H1 (cell line): ENCODE measurements at regions not wholly inside any gene's neighbourhood (a gene's known extent, or its start where the extent isn't known, plus 50 kb on each side); places are given as distances from the start of the nearest gene placed in this dataset.

ENCODE experiments used
- CTCF ChIA-PET: fragments of 300-600 bp; sonication (Branson Sonifier 250); formaldehyde crosslinking; loops from one replicate; lab custom pipeline; 2021; ENCODE audit not compliant: partially characterized antibody; lab: Charles Lee
- POLR2A ChIA-PET: fragments of 300-600 bp; sonication (Branson Sonifier 250); formaldehyde crosslinking; loops from one replicate; lab custom pipeline; 2021; ENCODE audit warnings: inconsistent platforms; ENCODE audit not compliant: partially characterized antibody; lab: Charles Lee
- DNase-seq, 2 experiments: peaks; one replicate each; pipeline versions ENCODE4 v3.0.0 to v3.0.0-alpha.2; 2010 to 2022; ENCODE audit warnings: low spot score in 2 of 2, low read depth in 1 of 2, mixed read lengths in 1 of 2
- FAIRE-seq: peaks from 2 replicates; lab custom pipeline; 2011; peaks lifted over from hg19 to GRCh38; lab: Jason Lieb, UNC
- H2AFZ ChIP-seq: 2 replicates; pipeline ENCODE4 v1.8.1; 2012; ENCODE audit warnings: low read length, inconsistent platforms
- H2AK5ac ChIP-seq: 2 replicates; pipeline ENCODE4 v1.6.1; 2013; ENCODE audit warnings: low read depth, low read length
- H2BK120ac ChIP-seq: replicated peaks from 2 replicates; pipeline ENCODE3; 2013; ENCODE audit warnings: low read depth, low read length, inconsistent platforms
- H2BK12ac ChIP-seq: 2 replicates; pipeline ENCODE4 v1.6.1; 2013; ENCODE audit warnings: low read depth, low read length
- H2BK15ac ChIP-seq: 2 replicates; pipeline ENCODE4 v1.6.1; 2013; ENCODE audit warnings: low read length
- H2BK20ac ChIP-seq: 2 replicates; pipeline ENCODE4 v1.6.1; 2013; ENCODE audit warnings: low read length
- H2BK5ac ChIP-seq: 2 replicates; pipeline ENCODE4 v1.6.1; 2013; ENCODE audit warnings: low read depth, low read length
- H3K14ac ChIP-seq: 2 replicates; pipeline ENCODE4 v1.6.1; 2013; ENCODE audit warnings: inconsistent platforms; ENCODE audit not compliant: insufficient read length
- H3K18ac ChIP-seq: 2 replicates; pipeline ENCODE4 v1.6.1; 2013; ENCODE audit warnings: low read length; ENCODE audit errors: extremely low read depth
- H3K23ac ChIP-seq: 2 replicates; pipeline ENCODE4 v1.6.1; 2013; ENCODE audit warnings: inconsistent platforms; ENCODE audit not compliant: insufficient read length
- H3K23me2 ChIP-seq: 2 replicates; pipeline ENCODE4 v1.6.1; 2013; ENCODE audit warnings: low read depth, low read length
- H3K27ac ChIP-seq: 2 replicates; pipeline ENCODE4 v1.6.1; 2011; ENCODE audit warnings: low read depth, low read length, inconsistent platforms
- H3K27me3 ChIP-seq, 4 experiments: replicated peaks in 1 of 4; 1 replicate in 1 of 4; 2 replicates in 3 of 4; pipeline versions ENCODE4 v1.6.1 to v1.8.1; 2011 to 2013; ENCODE audit warnings: low read length in 3 of 4, mild to moderate bottlenecking in 3 of 4, inconsistent platforms in 2 of 4, mixed read lengths in 2 of 4, moderate library complexity in 1 of 4; ENCODE audit not compliant: control insufficient read depth in 3 of 4, insufficient read depth in 3 of 4; ENCODE audit errors: extremely low read depth in 1 of 4
- H3K36me3 ChIP-seq, 4 experiments: 2 replicates each; pipeline versions ENCODE4 v1.6.1 to v1.8.1; 2011 to 2013; ENCODE audit warnings: mild to moderate bottlenecking in 4 of 4, low read length in 3 of 4, moderate library complexity in 2 of 4, control low read depth in 1 of 4, inconsistent platforms in 1 of 4; ENCODE audit not compliant: insufficient read depth in 4 of 4, control insufficient read depth in 2 of 4
- H3K4ac ChIP-seq: replicated peaks from 2 replicates; pipeline ENCODE3; 2013; ENCODE audit warnings: low read length, low read depth, mixed read lengths, inconsistent platforms; ENCODE audit not compliant: insufficient read length
- H3K4me1 ChIP-seq, 4 experiments: replicated peaks in 1 of 4; 1 replicate in 1 of 4; 2 replicates in 3 of 4; pipeline versions ENCODE4 v1.6.1 to v1.8.1; 2011 to 2013; ENCODE audit warnings: low read length in 3 of 4, inconsistent platforms in 2 of 4, mixed read lengths in 1 of 4; ENCODE audit not compliant: insufficient read depth in 4 of 4, control insufficient read depth in 3 of 4
- H3K4me2 ChIP-seq, 2 experiments: 2 replicates each; pipeline versions ENCODE4 v1.6.1 to v1.8.1; 2011 to 2013; ENCODE audit warnings: low read depth in 2 of 2, low read length in 2 of 2, control low read depth in 1 of 2, inconsistent platforms in 1 of 2, mild to moderate bottlenecking in 1 of 2; ENCODE audit not compliant: insufficient read depth in 1 of 2
- H3K4me3 ChIP-seq, 4 experiments: fragments of 200-600, 300-600 bp in 1 of 4; sonication (generic), shearing (Covaris generic), sonication (Bioruptor Twin) in 1 of 4; 2 replicates each; pipeline versions ENCODE4 v1.5.1 to v1.8.1; 2011 to 2016; ENCODE audit warnings: low read length in 4 of 4, low read depth in 3 of 4, control low read depth in 2 of 4, inconsistent platforms in 2 of 4, mild to moderate bottlenecking in 2 of 4, mixed read lengths in 1 of 4, moderate library complexity in 1 of 4; ENCODE audit not compliant: insufficient read depth in 2 of 4; ENCODE audit errors: extremely low read depth in 1 of 4
- H3K56ac ChIP-seq: replicated peaks from 2 replicates; pipeline ENCODE3; 2013; ENCODE audit warnings: low read depth, mild to moderate bottlenecking, mixed read lengths, low read length, inconsistent platforms; ENCODE audit not compliant: insufficient read length
- H3K79me1 ChIP-seq: 2 replicates; pipeline ENCODE4 v1.6.1; 2013; ENCODE audit warnings: low read depth, low read length, control low read depth
- H3K79me2 ChIP-seq, 2 experiments: 2 replicates each; pipeline versions ENCODE4 v1.6.1 to v1.8.1; 2012 to 2013; ENCODE audit warnings: low read length in 2 of 2, mild to moderate bottlenecking in 2 of 2, inconsistent platforms in 1 of 2; ENCODE audit not compliant: insufficient read depth in 2 of 2, control insufficient read depth in 1 of 2
- H3K9ac ChIP-seq, 4 experiments: replicated peaks in 1 of 4; 1 replicate in 1 of 4; 2 replicates in 3 of 4; pipeline versions ENCODE4 v1.6.1 to v1.8.1; 2011 to 2013; ENCODE audit warnings: low read depth in 3 of 4, low read length in 3 of 4, control low read depth in 2 of 4, mild to moderate bottlenecking in 2 of 4, moderate library complexity in 2 of 4, inconsistent platforms in 1 of 4; ENCODE audit errors: extremely low read depth in 1 of 4
- H3K9me3 ChIP-seq, 2 experiments: 2 replicates each; pipeline versions ENCODE4 v1.6.1 to v1.8.1; 2012 to 2013; ENCODE audit warnings: mild to moderate bottlenecking in 2 of 2, moderate library complexity in 2 of 2, control low read depth in 1 of 2, inconsistent platforms in 1 of 2, low read depth in 1 of 2, low read length in 1 of 2, mixed read lengths in 1 of 2; ENCODE audit not compliant: insufficient read depth in 2 of 2
- H4K20me1 ChIP-seq, 2 experiments: replicated peaks in 1 of 2; 2 replicates each; pipeline versions ENCODE3 to v1.8.1; 2011 to 2013; ENCODE audit warnings: inconsistent platforms in 2 of 2, low read length in 2 of 2, mild to moderate bottlenecking in 1 of 2; ENCODE audit not compliant: insufficient read depth in 2 of 2, control insufficient read depth in 1 of 2
- H4K5ac ChIP-seq: 2 replicates; pipeline ENCODE4 v1.6.1; 2013; ENCODE audit warnings: low read length, low read depth, mixed read lengths, inconsistent platforms; ENCODE audit not compliant: insufficient read length
- H4K8ac ChIP-seq: 2 replicates; pipeline ENCODE4 v1.8.0; 2013; ENCODE audit warnings: mild to moderate bottlenecking, moderate library complexity, low read length, inconsistent platforms; ENCODE audit not compliant: insufficient read depth; ENCODE audit errors: extremely low read depth
- H4K91ac ChIP-seq: replicated peaks from 2 replicates; pipeline ENCODE3; 2013; ENCODE audit warnings: low read length, mixed read lengths, inconsistent platforms; ENCODE audit not compliant: insufficient read length
- GTF2F1 ChIP-seq: IDR thresholded peaks from 2 replicates; pipeline ENCODE4 v1.6.1; 2012; ENCODE audit warnings: low read depth, low read length, improper control_type of control experiment, borderline replicate concordance
- WGBS, 2 experiments: shearing (Covaris generic) in 1 of 2; methylation state at CpG; one replicate each; pipeline versions ENCODE4 v1.1.6 to v1.1.7; 2013 to 2015; ENCODE audit warnings: low lambda C conversion rate in 2 of 2, mixed read lengths in 2 of 2, inconsistent platforms in 1 of 2, low coverage in 1 of 2, missing lambda C conversion rate in 1 of 2; ENCODE audit not compliant: insufficient replicate concordance in 2 of 2, insufficient coverage in 1 of 2, insufficient read length in 1 of 2; ENCODE audit errors: extremely low coverage in 1 of 2, missing lambda C conversion rate in 1 of 2; 5-methylcytosine and 5-hydroxymethylcytosine counted together

- whole genome bisulfite sequencing, 2 experiments: 88% methylated on average over 2 of the region's 2 CpGs; no CpG with 5 or more reads in 1 of the 2 experiments
- POLR2A ChIA-PET: no interaction called here
- no peak for TF ChIP-seq GTF2F1
- H3K9me3 ChIP-seq: no peaks in the 10 kb centered on the region
- H3K36me3 ChIP-seq: no peaks in the 10 kb centered on the region
- H2BK20ac ChIP-seq: no peak overlapping the region
- H3K79me2 ChIP-seq: no peaks in the 10 kb centered on the region
- H2BK12ac ChIP-seq: no peak overlapping the region
- no peaks in the 10 kb centered on the region for H3K23me2 ChIP-seq
- H2AK5ac ChIP-seq: no peak overlapping the region
- H2AFZ ChIP-seq: no peak overlapping the region
- no peaks in the 10 kb centered on the region for H3K79me1 ChIP-seq
- no peaks in the 10 kb centered on the region for H3K4me1 ChIP-seq
- no peak overlapping the region for H4K91ac ChIP-seq
- no peak overlapping the region for H3K27ac ChIP-seq
- H3K9ac ChIP-seq: no peak overlapping the region
- no peak overlapping the region for H3K18ac ChIP-seq
- no peak overlapping the region for H3K23ac ChIP-seq
- H4K20me1 ChIP-seq: no peaks in the 10 kb centered on the region
- no peak overlapping the region for H2BK120ac ChIP-seq
- H3K14ac ChIP-seq: no peak overlapping the region
- H2BK5ac ChIP-seq: no peak overlapping the region
- no peak overlapping the region for H3K4ac ChIP-seq
- no peak overlapping the region for H2BK15ac ChIP-seq
- H3K27me3 ChIP-seq: no peaks in the 10 kb centered on the region
- CTCF ChIA-PET: no interaction called here
- H4K8ac ChIP-seq: no peak overlapping the region
- H3K4me3 ChIP-seq: no peak overlapping the region
- no peak overlapping the region for H4K5ac ChIP-seq
- DNase-seq (no peak), FAIRE-seq (no peak)
- H3K56ac ChIP-seq: no peak overlapping the region
- no peak overlapping the region for H3K4me2 ChIP-seq
These were observed 474.9 kb upstream of the CWC22 start for GRCh38 chr2:180481998-180482397.
